Hepatocyte (in vitro differentiated cells): ENCODE measurements at regions not wholly inside any gene's neighbourhood (a gene's known extent, or its start where the extent isn't known, plus 50 kb on each side); places are given as distances from the start of the nearest gene placed in this dataset.

Source experiments
- DNase-seq: peaks from one replicate; pipeline ENCODE4 v3.0.0-alpha.2; 2016; ENCODE audit warnings: low spot score
- H2AFZ ChIP-seq: fragments of 200-600 bp; sonication (generic); 2 replicates; pipeline ENCODE4 v1.6.0; 2016; ENCODE audit warnings: antibody characterized with exemption, mild to moderate bottlenecking
- H3K27ac ChIP-seq: fragments of 200-600 bp; sonication (generic); 2 replicates; pipeline ENCODE4 v1.5.1; 2016; ENCODE audit warnings: mild to moderate bottlenecking
- H3K27me3 ChIP-seq: fragments of 200-600 bp; sonication (generic); 2 replicates; pipeline ENCODE4 v1.6.1; 2016
- H3K36me3 ChIP-seq: fragments of 200-600 bp; sonication (generic); replicated peaks from 2 replicates; pipeline ENCODE4 v1.5.1; 2016; ENCODE audit warnings: low read depth; ENCODE audit not compliant: insufficient read depth
- H3K4me1 ChIP-seq: fragments of 200-600 bp; sonication (generic); 2 replicates; pipeline ENCODE4 v1.5.1; 2016; ENCODE audit warnings: mild to moderate bottlenecking, moderate library complexity; ENCODE audit not compliant: insufficient read depth
- H3K4me2 ChIP-seq: fragments of 200-600 bp; sonication (generic); 2 replicates; pipeline ENCODE4 v1.6.0; 2016
- H3K4me3 ChIP-seq: fragments of 200-600 bp; sonication (generic); 2 replicates; pipeline ENCODE4 v1.5.1; 2016; ENCODE audit warnings: mild to moderate bottlenecking
- H3K79me2 ChIP-seq: fragments of 200-600 bp; sonication (generic); 2 replicates; pipeline ENCODE4 v1.6.0; 2017; ENCODE audit warnings: mild to moderate bottlenecking
- H3K9me2 ChIP-seq: fragments of 200-600 bp; sonication (generic); replicated peaks from 2 replicates; pipeline ENCODE4 v1.6.0; 2017; ENCODE audit warnings: mild to moderate bottlenecking; ENCODE audit not compliant: insufficient read depth
- H3K9me3 ChIP-seq: fragments of 200-600 bp; sonication (generic); 2 replicates; pipeline ENCODE4 v1.5.1; 2016; ENCODE audit warnings: low read depth, mild to moderate bottlenecking
- H4K20me1 ChIP-seq: fragments of 200-600 bp; sonication (generic); 2 replicates; pipeline ENCODE4 v1.6.0; 2016; ENCODE audit warnings: mild to moderate bottlenecking; ENCODE audit not compliant: insufficient read depth, poor library complexity, severe bottlenecking
- EZH2 ChIP-seq: fragments of 200-600 bp; sonication (generic); IDR thresholded peaks from 2 replicates; pipeline ENCODE4 v1.6.1; 2016; ENCODE audit warnings: antibody characterized with exemption, mild to moderate bottlenecking, borderline replicate concordance
- EZH2phosphoT487 ChIP-seq: fragments of 200-600 bp; sonication (generic); IDR thresholded peaks from one replicate; pipeline ENCODE4 v1.6.1; 2018; ENCODE audit warnings: antibody characterized with exemption, mild to moderate bottlenecking, low read depth, moderate library complexity; ENCODE audit not compliant: unreplicated experiment, severe bottlenecking
- WGBS: methylation state at CpG from one replicate; pipeline ENCODE4 v1.1.6; 2016; ENCODE audit warnings: low lambda C conversion rate; ENCODE audit errors: missing lambda C conversion rate; 5-methylcytosine and 5-hydroxymethylcytosine counted together
- TF ChIP-seq, protein P1 (sequence below): fragments of 200-600 bp; sonication (generic); IDR thresholded peaks from 2 replicates; pipeline ENCODE4 v1.5.1; 2016; ENCODE audit warnings: antibody characterized with exemption, mild to moderate bottlenecking; ENCODE audit not compliant: poor library complexity

DNA sequence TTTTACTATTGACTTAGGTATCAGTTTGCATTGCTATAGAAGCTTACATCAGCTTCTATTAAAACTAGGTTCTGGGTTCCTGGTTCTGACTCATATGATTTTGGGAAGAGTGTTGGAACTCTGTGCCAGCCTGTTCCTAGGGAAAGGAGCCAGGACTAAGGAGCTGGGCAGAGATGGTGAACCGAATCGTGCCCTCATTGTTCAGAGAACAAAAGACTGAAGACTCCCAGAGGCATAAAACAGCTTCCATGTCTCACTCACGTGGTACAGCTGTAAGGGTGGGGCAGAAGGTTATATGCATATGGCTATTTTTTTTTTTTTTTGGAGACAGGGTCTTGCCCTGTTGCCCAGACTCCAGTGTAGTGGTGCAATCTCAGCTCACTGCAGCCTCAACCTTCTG is 89.1 kb upstream of the THBS2 start:
- Histone ChIP-seq H3K79me2 (no peaks in the 10 kb centered on the region), H3K4me1 (peaks cover 7% of the 10 kb centered on the region), H4K20me1 (no peaks in the 10 kb centered on the region), H3K9me2 (no peaks in the 10 kb centered on the region), H2AFZ (no peak overlapping the region), H3K27ac (no peak overlapping the region), H3K27me3 (no peaks in the 10 kb centered on the region), H3K4me2 (no peak overlapping the region), H3K9me3 (no peaks in the 10 kb centered on the region), H3K4me3 (no peak overlapping the region), H3K36me3 (no peaks in the 10 kb centered on the region)
- DNase-seq: no peak
- TF ChIP-seq EZH2phosphoT487 (no peak), EZH2 (no peak)
- TF ChIP-seq, protein P1, sequence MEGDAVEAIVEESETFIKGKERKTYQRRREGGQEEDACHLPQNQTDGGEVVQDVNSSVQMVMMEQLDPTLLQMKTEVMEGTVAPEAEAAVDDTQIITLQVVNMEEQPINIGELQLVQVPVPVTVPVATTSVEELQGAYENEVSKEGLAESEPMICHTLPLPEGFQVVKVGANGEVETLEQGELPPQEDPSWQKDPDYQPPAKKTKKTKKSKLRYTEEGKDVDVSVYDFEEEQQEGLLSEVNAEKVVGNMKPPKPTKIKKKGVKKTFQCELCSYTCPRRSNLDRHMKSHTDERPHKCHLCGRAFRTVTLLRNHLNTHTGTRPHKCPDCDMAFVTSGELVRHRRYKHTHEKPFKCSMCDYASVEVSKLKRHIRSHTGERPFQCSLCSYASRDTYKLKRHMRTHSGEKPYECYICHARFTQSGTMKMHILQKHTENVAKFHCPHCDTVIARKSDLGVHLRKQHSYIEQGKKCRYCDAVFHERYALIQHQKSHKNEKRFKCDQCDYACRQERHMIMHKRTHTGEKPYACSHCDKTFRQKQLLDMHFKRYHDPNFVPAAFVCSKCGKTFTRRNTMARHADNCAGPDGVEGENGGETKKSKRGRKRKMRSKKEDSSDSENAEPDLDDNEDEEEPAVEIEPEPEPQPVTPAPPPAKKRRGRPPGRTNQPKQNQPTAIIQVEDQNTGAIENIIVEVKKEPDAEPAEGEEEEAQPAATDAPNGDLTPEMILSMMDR: no peak
- WGBS: 86% methylated on average over 3 of the region's 3 CpGs

DNA sequence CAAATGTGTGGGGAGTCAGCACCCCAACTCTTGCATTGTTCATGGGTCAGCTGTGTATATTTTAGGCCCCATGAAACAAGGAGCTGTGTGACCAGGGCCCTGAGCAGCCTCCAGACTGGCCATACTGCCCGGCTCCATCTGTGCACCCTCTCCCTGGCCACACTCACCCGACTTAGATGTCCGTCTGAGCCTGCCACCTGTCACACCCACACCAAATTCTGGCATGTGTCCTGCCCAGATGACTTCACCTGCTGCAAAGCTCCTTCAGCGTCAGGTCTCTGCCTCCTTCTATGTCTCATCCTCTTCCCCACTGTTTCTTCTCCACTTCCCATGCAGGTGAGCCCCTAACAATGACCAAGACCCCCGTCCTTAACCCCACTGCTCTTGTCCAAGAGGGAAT is 88.1 kb upstream of the THBS2 start:
- Histone ChIP-seq H3K4me2 (no peak overlapping the region), H4K20me1 (no peaks in the 10 kb centered on the region), H3K4me1 (peaks cover 7% of the 10 kb centered on the region), H3K4me3 (no peak overlapping the region), H3K9me2 (no peaks in the 10 kb centered on the region), H3K27me3 (no peaks in the 10 kb centered on the region), H2AFZ (no peak overlapping the region), H3K9me3 (no peaks in the 10 kb centered on the region), H3K79me2 (no peaks in the 10 kb centered on the region), H3K36me3 (no peaks in the 10 kb centered on the region), H3K27ac (no peak overlapping the region)
- WGBS: 89% methylated on average over 5 of the region's 5 CpGs
- no peak for TF ChIP-seq EZH2phosphoT487
- TF ChIP-seq, protein P1: no peak
- no peak for TF ChIP-seq EZH2
- no peak for DNase-seq

DNA sequence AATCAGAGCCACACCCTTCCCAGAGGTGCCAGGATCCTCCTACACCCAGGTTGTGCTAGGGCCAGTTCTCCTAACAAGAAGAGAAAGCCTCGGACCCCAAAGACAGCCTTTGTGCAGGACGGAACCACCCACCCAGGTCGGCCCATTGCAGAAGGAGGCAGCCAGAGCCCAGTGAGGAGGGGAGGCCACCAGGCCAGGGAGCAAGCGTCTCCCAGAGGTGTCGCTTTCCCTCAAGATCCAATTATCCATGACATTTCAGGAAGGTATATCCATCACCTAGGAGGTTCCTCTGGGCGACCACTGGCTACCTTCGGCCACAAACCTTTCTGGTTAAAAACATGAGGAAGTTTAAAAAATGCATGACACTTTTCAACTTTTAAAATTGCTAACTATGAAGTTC is 87.4 kb upstream of the THBS2 start:
- no peaks in the 10 kb centered on the region for H3K9me3 ChIP-seq
- no peak for DNase-seq
- TF ChIP-seq EZH2: no peak
- TF ChIP-seq, protein P1: no peak
- TF ChIP-seq EZH2phosphoT487: no peak
- H3K27ac ChIP-seq: no peak overlapping the region
- H2AFZ ChIP-seq: no peak overlapping the region
- H4K20me1 ChIP-seq: no peaks in the 10 kb centered on the region
- no peak overlapping the region for H3K4me2 ChIP-seq
- H3K27me3 ChIP-seq: no peaks in the 10 kb centered on the region
- 97% methylated on average over 7 of the region's 7 CpGs for WGBS
- no peak overlapping the region for H3K4me3 ChIP-seq
- H3K9me2 ChIP-seq: no peaks in the 10 kb centered on the region
- no peaks in the 10 kb centered on the region for H3K36me3 ChIP-seq
- peaks cover 7% of the 10 kb centered on the region for H3K4me1 ChIP-seq
- no peaks in the 10 kb centered on the region for H3K79me2 ChIP-seq

DNA sequence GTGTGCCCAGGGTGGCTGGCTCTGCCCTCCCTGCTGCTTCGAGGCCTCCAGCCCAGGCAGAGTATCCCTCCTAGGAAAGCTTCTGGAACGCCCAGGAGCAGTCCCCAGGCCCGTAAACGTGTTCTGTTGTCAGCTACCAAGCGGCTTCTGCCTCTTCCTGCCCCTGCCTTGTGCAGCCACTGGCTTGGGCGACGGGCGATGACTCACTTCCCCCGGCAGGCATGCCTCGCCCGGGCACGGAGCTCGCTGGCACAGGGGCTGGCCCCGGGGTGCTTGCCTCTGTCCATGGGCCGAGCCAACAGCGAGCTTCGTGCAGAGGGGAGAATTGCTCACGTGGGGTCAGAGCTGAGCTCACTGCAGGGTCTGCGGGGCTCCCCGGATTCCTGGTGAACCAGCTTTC is 86.7 kb upstream of the THBS2 start:
- Histone ChIP-seq H3K27me3 (no peaks in the 10 kb centered on the region), H3K27ac (peak overlapping the region; percentile 33), H2AFZ (no peak overlapping the region), H3K4me2 (peak overlapping the region; percentile 18), H3K9me2 (no peaks in the 10 kb centered on the region), H4K20me1 (no peaks in the 10 kb centered on the region), H3K4me3 (no peak overlapping the region), H3K9me3 (no peaks in the 10 kb centered on the region), H3K36me3 (no peaks in the 10 kb centered on the region), H3K79me2 (no peaks in the 10 kb centered on the region), H3K4me1 (peaks cover 7% of the 10 kb centered on the region)
- WGBS: 93% methylated on average over 20 of the region's 20 CpGs
- DNase-seq: no peak
- TF ChIP-seq EZH2phosphoT487: no peak
- TF ChIP-seq, protein P1: no peak
- TF ChIP-seq EZH2: no peak
